Neuron (in vitro differentiated cells): ENCODE measurements at regions not wholly inside any gene's neighbourhood (a gene's known extent, or its start where the extent isn't known, plus 50 kb on each side); places are given as distances from the start of the nearest gene placed in this dataset.

Source experiments
- H2AFZ ChIP-seq: one replicate; pipeline ENCODE4 v1.6.1; 2013; ENCODE audit warnings: low read depth, mild to moderate bottlenecking, inconsistent platforms, low read length, moderate library complexity
- H3K27me3 ChIP-seq: one replicate; pipeline ENCODE4 v1.6.1; 2013; ENCODE audit warnings: low read length; ENCODE audit not compliant: insufficient read depth
- H3K36me3 ChIP-seq: one replicate; pipeline ENCODE4 v1.6.1; 2013; ENCODE audit warnings: low read length; ENCODE audit not compliant: insufficient read depth
- H3K4me1 ChIP-seq: one replicate; pipeline ENCODE4 v1.6.1; 2013; ENCODE audit warnings: low read length; ENCODE audit not compliant: insufficient read depth
- H3K4me3 ChIP-seq: 2 replicates; pipeline ENCODE4 v1.5.1; 2013; ENCODE audit warnings: mild to moderate bottlenecking, low read length, moderate library complexity
- H3K9me3 ChIP-seq: one replicate; pipeline ENCODE4 v1.6.1; 2013; ENCODE audit warnings: low read length

GRCh38 chr5:88951457-88951856 lies 68.5 kb upstream of the MEF2C start:
- Histone ChIP-seq H3K36me3 (no peaks in the 10 kb centered on the region), H2AFZ (no peak overlapping the region), H3K9me3 (no peaks in the 10 kb centered on the region), H3K4me1 (peaks cover 10% of the 10 kb centered on the region), H3K27me3 (no peaks in the 10 kb centered on the region), H3K4me3 (no peak overlapping the region)

- no peak overlapping the region for H3K4me3 ChIP-seq
- H2AFZ ChIP-seq = peak overlapping the region; percentile 57
- no peaks in the 10 kb centered on the region for H3K36me3 ChIP-seq
- H3K4me1 ChIP-seq = peaks cover 10% of the 10 kb centered on the region
- no peaks in the 10 kb centered on the region for H3K9me3 ChIP-seq
- no peaks in the 10 kb centered on the region for H3K27me3 ChIP-seq
Observed at GRCh38 chr5:88948746-88949600, 66.0 kb upstream of the MEF2C start.

DNA sequence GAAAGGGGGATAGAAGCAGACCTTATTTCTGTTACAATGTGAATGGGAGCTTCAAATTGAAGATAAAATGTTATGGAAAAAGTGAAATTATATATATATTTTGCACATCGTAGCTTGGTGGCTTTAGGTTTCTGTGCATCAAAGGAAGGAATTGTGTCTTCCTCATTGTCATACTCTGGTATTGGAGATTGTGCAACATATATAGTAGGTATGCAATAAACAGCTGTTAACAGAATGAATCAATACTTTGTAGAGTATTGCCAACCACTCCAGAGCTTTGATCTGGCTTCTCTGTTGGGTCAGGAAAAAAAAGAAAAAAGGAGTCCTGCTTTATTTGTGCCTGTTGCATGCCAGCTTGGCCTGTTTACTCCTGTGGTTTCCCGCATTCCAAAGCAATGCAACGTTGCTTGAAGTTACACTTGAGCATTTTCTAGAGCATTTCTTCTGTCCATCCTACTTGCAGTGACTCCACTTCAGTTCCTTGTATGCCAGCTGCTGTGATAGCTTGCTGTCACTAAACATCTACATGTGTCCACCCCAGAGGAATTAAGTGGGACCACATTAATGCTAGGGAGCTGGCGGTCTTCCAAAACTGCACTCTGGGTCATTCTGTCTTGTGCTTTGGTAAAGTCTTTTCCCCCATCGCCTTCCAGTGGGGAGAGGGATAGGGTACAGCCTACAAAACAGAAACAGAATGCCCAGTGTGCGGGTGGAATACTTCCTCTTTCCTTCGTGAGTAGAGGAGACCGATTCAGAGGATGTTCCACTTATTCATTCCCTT lies 62.0 kb upstream of the MEF2C start:
- Histone ChIP-seq H3K4me3 (no peak overlapping the region), H3K4me1 (peaks cover 10% of the 10 kb centered on the region), H2AFZ (no peak overlapping the region), H3K27me3 (no peaks in the 10 kb centered on the region), H3K9me3 (no peaks in the 10 kb centered on the region), H3K36me3 (no peaks in the 10 kb centered on the region)

DNA sequence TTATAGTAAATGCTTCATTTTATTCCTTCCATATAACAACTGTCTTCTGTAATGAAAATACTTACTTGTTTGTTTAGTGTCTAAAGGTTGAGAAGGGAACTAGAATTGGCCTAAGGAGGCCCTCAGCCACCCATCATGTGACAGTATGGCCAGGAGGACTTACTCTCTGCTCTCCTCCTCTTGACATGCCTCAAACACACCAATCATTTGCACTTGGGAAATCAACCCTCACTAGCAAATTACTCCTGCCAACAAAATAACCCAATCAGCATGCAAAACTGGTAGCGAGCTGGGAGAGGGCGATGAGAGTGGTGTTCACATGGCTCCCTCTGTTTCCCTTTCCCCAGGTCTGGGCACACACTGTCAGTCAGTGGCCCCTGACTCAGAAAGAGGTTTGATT lies 58.6 kb upstream of the MEF2C start:
- Histone ChIP-seq H3K4me3 (no peak overlapping the region), H3K36me3 (no peaks in the 10 kb centered on the region), H2AFZ (no peak overlapping the region), H3K27me3 (no peaks in the 10 kb centered on the region), H3K4me1 (no peaks in the 10 kb centered on the region), H3K9me3 (no peaks in the 10 kb centered on the region)

DNA sequence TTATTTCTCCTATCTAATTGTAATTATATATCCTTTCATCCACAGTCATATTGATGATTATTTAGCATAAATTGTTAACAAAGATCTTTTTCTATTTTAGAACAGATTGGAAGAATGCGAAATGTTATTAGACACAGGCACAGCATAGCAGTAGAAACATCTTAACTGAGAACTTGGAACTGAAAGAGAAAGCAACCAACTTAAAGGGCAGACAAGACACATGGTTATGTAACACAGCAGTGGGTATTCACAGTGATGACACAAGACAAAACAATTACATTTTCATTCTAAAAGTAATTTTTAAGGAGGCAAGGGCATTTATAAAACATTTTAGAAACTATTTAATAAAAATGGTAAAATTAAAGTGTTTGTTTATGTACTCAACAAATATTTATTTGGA lies 57.7 kb upstream of the MEF2C start:
- H3K4me3 ChIP-seq = no peak overlapping the region
- no peaks in the 10 kb centered on the region for H3K36me3 ChIP-seq
- H3K4me1 ChIP-seq = no peaks in the 10 kb centered on the region
- no peak overlapping the region for H2AFZ ChIP-seq
- H3K27me3 ChIP-seq = no peaks in the 10 kb centered on the region
- H3K9me3 ChIP-seq = no peaks in the 10 kb centered on the region

GRCh38 chr5:88939300-88939699 lies 56.3 kb upstream of the MEF2C start:
- Histone ChIP-seq H3K9me3 (no peaks in the 10 kb centered on the region), H3K27me3 (no peaks in the 10 kb centered on the region), H2AFZ (no peak overlapping the region), H3K4me3 (no peak overlapping the region), H3K4me1 (no peaks in the 10 kb centered on the region), H3K36me3 (no peaks in the 10 kb centered on the region)

DNA sequence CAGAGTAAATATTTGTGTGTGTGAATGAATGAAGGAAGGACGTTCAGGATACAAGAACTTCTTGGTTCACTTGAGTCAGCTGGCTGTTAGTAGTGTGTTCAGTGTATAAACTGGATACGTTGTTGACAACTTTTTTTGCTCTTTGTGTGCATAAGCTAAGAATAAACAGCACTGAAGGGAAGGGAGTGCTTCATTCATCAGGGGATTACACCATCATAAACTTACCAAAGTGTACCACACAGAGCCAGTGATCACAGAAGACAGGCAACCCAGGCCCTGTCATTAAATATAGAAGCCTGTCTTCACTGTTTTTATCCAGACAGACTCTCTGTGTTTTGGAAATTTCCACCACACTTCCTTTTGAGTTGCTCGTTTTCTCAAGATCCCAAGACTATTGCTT lies 55.5 kb upstream of the MEF2C start:
- H2AFZ ChIP-seq = no peak overlapping the region
- H3K4me3 ChIP-seq = no peak overlapping the region
- H3K4me1 ChIP-seq = no peaks in the 10 kb centered on the region
- no peaks in the 10 kb centered on the region for H3K27me3 ChIP-seq
- H3K36me3 ChIP-seq = no peaks in the 10 kb centered on the region
- no peaks in the 10 kb centered on the region for H3K9me3 ChIP-seq

DNA sequence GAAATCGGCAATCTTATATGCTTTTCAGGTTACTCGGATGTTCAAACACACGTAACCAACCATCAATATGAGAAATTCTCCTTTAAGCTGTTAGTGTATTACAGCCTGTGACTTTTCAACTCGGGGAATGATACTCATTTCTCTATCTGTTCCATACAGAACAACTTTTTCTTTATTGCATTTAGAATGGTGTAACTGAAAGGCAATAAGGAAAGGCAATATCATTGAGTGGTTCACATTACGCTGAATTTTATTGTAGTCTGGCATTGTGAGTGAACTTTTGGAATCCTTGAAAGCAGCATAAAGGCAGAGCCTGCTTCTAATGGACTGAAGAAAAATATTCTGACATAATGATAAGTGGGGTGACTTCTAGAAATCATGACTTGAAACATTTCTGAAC lies 54.4 kb upstream of the MEF2C start:
- no peak overlapping the region for H3K4me3 ChIP-seq
- no peak overlapping the region for H2AFZ ChIP-seq
- no peaks in the 10 kb centered on the region for H3K9me3 ChIP-seq
- H3K27me3 ChIP-seq = no peaks in the 10 kb centered on the region
- H3K4me1 ChIP-seq = no peaks in the 10 kb centered on the region
- H3K36me3 ChIP-seq = no peaks in the 10 kb centered on the region

GRCh38 chr5:88934439-88934838 lies 51.5 kb upstream of the MEF2C start:
- Histone ChIP-seq H3K36me3 (no peaks in the 10 kb centered on the region), H3K9me3 (no peaks in the 10 kb centered on the region), H3K27me3 (no peaks in the 10 kb centered on the region), H3K4me1 (no peaks in the 10 kb centered on the region), H2AFZ (no peak overlapping the region), H3K4me3 (no peak overlapping the region)
